ENCODE measurements at regions not wholly inside any gene's neighbourhood (a gene's known extent, or its start where the extent isn't known, plus 50 kb on each side); places are given as distances from the start of the nearest gene placed in this dataset.

- H3K4me2 ChIP-seq: no peak overlapping the region
- DNase-seq (ENCODE audit: low spot score): no peak
- no peak overlapping the region for H3K9ac ChIP-seq
- H3K9me3 ChIP-seq (ENCODE audit: low read depth): no peaks in the 10 kb centered on the region
- H3F3A ChIP-seq (ENCODE audit: low read depth): no peaks in the 10 kb centered on the region
- Mint-ChIP-seq H3K4me1 (no peaks in the 10 kb centered on the region), H3K27ac (no peak overlapping the region), H3K9me3 (peaks cover 2% of the 10 kb centered on the region), H3K27me3 (ENCODE audit: insufficient read depth, low read depth) (peaks cover 11% of the 10 kb centered on the region), H3K4me3 (no peak overlapping the region), H3K36me3 (no peaks in the 10 kb centered on the region)
- no peak overlapping the region for H3K27ac ChIP-seq
- H3K4me1 ChIP-seq: no peaks in the 10 kb centered on the region
- no peaks in the 10 kb centered on the region for H3K79me2 ChIP-seq (ENCODE audit: low read depth)
- H3K4me3 ChIP-seq: no peak overlapping the region
- H3K36me3 ChIP-seq: no peaks in the 10 kb centered on the region
- H3K27me3 ChIP-seq: peaks cover 10% of the 10 kb centered on the region
- H2AFZ ChIP-seq (replicated peaks): no peak overlapping the region
- TF ChIP-seq CTCF (IDR thresholded peaks at IDR 0.05) (no peak), EZH2phosphoT487 (IDR thresholded peaks at IDR 0.05) (no peak)
- no peaks in the 10 kb centered on the region for H4K20me1 ChIP-seq (ENCODE audit: low read depth)
Observed at GRCh38 chr20:22880277-22880676, 154.8 kb upstream of the SSTR4 start.

DNA sequence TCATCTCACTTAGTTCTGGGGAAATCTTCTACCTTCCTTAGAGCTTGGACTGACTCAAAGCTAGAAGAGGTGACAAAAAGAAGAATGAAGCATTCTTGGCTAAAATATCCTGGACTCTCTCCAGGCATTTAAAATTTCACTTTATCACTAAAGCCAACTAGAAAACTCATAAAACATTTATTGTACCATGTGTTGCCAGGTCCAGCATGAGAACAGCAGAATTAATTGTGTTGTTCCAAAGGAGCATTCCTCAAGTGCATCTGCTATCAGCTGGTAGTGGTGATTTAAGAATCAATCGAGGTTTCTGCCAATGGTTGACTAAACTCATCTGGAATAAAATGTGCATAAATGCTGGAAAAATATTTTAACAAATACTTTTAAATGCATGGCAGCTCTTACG lies 147.3 kb upstream of the SSTR4 start:
- H3K36me3 ChIP-seq: no peaks in the 10 kb centered on the region
- Mint-ChIP-seq H3K36me3 (no peaks in the 10 kb centered on the region), H3K27me3 (ENCODE audit: insufficient read depth, low read depth) (peaks cover 6% of the 10 kb centered on the region), H3K27ac (no peak overlapping the region), H3K9me3 (peaks cover 13% of the 10 kb centered on the region), H3K4me1 (peaks cover 4% of the 10 kb centered on the region), H3K4me3 (no peak overlapping the region)
- DNase-seq (ENCODE audit: low spot score): no peak
- no peak overlapping the region for H2AFZ ChIP-seq (replicated peaks)
- H3K4me3 ChIP-seq: no peak overlapping the region
- H3K4me1 ChIP-seq: no peaks in the 10 kb centered on the region
- no peaks in the 10 kb centered on the region for H4K20me1 ChIP-seq (ENCODE audit: low read depth)
- no peaks in the 10 kb centered on the region for H3F3A ChIP-seq (ENCODE audit: low read depth)
- no peaks in the 10 kb centered on the region for H3K27me3 ChIP-seq
- H3K9ac ChIP-seq: no peak overlapping the region
- H3K4me2 ChIP-seq: no peak overlapping the region
- H3K27ac ChIP-seq: no peak overlapping the region
- TF ChIP-seq CTCF (IDR thresholded peaks at IDR 0.05): no peak
- H3K9me3 ChIP-seq (ENCODE audit: low read depth): no peaks in the 10 kb centered on the region
- no peaks in the 10 kb centered on the region for H3K79me2 ChIP-seq (ENCODE audit: low read depth)

GRCh38 chr20:22890594-22891300 lies 144.4 kb upstream of the SSTR4 start:
- H3F3A ChIP-seq (ENCODE audit: low read depth): no peaks in the 10 kb centered on the region
- no peak overlapping the region for H3K4me3 Mint-ChIP-seq
- H4K20me1 ChIP-seq (ENCODE audit: low read depth): no peaks in the 10 kb centered on the region
- H3K9ac ChIP-seq: no peak overlapping the region
- no peak overlapping the region for H3K27ac ChIP-seq
- no peaks in the 10 kb centered on the region for H3K9me3 ChIP-seq (ENCODE audit: low read depth)
- no peak overlapping the region for H3K27ac Mint-ChIP-seq
- H3K79me2 ChIP-seq (ENCODE audit: low read depth): no peaks in the 10 kb centered on the region
- H3K4me3 ChIP-seq: no peak overlapping the region
- H3K4me1 ChIP-seq: no peaks in the 10 kb centered on the region
- peaks cover 11% of the 10 kb centered on the region for H3K9me3 Mint-ChIP-seq
- peaks cover 4% of the 10 kb centered on the region for H3K4me1 Mint-ChIP-seq
- no peak overlapping the region for H2AFZ ChIP-seq (replicated peaks)
- no peak for DNase-seq (ENCODE audit: low spot score)
- H3K36me3 Mint-ChIP-seq: no peaks in the 10 kb centered on the region
- no peaks in the 10 kb centered on the region for H3K36me3 ChIP-seq
- no peaks in the 10 kb centered on the region for H3K27me3 ChIP-seq
- TF ChIP-seq EZH2phosphoT487 (IDR thresholded peaks at IDR 0.05): no peak
- no peak for TF ChIP-seq EZH2 (IDR thresholded peaks at IDR 0.05)
- no peak for TF ChIP-seq CTCF (IDR thresholded peaks at IDR 0.05)
- no peak overlapping the region for H3K4me2 ChIP-seq
- peaks cover 5% of the 10 kb centered on the region for H3K27me3 Mint-ChIP-seq (ENCODE audit: insufficient read depth, low read depth)
